Activated CD4-positive, alpha-beta T cell treated with anti-CD3 and anti-CD28 coated beads, Interleukin-2, amount 10 ng/mL, durations not matched to agents 24 days and 14 days (primary cell): ENCODE measurements at regions not wholly inside any gene's neighbourhood (a gene's known extent, or its start where the extent isn't known, plus 50 kb on each side); places are given as distances from the start of the nearest gene placed in this dataset.
"Not testable (repeated sequence)": the region's sequence is repeated elsewhere in the genome, so short reads cannot be mapped to it uniquely, and the experiment has no call there.

Experiments
- DNase-seq: peaks from one replicate; pipeline ENCODE4 v3.0.0; 2022
- H3K27ac Mint-ChIP-seq: one replicate; pipeline ENCODE4 v1.8.0; 2022; ENCODE audit warnings: mild to moderate bottlenecking, mixed read lengths
- H3K27me3 Mint-ChIP-seq: one replicate; pipeline ENCODE4 v1.8.0; 2022; ENCODE audit warnings: mixed read lengths
- H3K36me3 Mint-ChIP-seq: one replicate; pipeline ENCODE4 v1.8.0; 2022; ENCODE audit warnings: low read depth, mild to moderate bottlenecking, mixed read lengths
- H3K4me1 Mint-ChIP-seq: one replicate; pipeline ENCODE4 v1.8.0; 2021; ENCODE audit warnings: mixed read lengths
- H3K4me3 Mint-ChIP-seq: one replicate; pipeline ENCODE4 v1.8.0; 2022; ENCODE audit warnings: mild to moderate bottlenecking, moderate library complexity, mixed read lengths
- H3K9me3 Mint-ChIP-seq: one replicate; pipeline ENCODE4 v1.8.0; 2021; ENCODE audit warnings: mixed read lengths
- intact Hi-C: fragments of 100-400 bp; cut with micrococcal nuclease; formaldehyde crosslinking; loops from one replicate; pipeline ENCODE4 v1.15.1; 2023

DNA sequence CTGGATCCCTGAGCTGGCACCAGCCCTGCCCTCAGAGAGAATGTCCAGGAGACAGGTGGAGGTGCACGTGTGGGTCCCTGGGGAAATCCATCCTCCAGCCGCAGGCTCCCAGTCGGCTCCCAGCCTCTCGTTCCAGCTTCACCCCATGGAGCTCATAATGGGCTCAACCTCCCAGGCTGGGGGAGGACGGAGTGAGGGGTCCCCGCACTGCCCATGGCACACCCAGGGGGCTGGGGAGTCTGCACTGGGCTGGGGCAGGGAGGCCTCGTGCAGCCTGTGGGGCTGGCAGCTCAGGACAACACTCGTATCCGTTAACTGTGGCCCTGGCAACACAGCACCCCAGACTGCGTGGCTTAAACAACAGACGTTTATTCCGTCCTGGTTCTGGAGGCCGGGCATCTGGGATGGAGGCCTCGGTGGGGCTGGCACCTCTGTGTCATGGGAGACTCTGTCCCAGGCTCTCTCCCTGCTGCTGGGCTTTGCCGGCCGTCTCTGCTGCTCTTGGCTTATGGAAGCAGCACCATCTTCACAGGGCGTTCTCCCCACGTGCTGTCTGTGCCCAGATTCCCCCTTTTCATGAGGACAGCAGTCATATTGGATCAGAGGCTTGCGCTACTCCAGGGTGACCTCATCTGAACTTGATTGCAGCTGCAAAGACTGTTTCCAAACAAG lies 223.6 kb downstream of the TMEM121 start:
- DNase-seq, H3K4me1 Mint-ChIP-seq, H3K36me3 Mint-ChIP-seq, H3K27me3 Mint-ChIP-seq, H3K27ac Mint-ChIP-seq, H3K9me3 Mint-ChIP-seq, H3K4me3 Mint-ChIP-seq, intact Hi-C loops: not testable (repeated sequence)

DNA sequence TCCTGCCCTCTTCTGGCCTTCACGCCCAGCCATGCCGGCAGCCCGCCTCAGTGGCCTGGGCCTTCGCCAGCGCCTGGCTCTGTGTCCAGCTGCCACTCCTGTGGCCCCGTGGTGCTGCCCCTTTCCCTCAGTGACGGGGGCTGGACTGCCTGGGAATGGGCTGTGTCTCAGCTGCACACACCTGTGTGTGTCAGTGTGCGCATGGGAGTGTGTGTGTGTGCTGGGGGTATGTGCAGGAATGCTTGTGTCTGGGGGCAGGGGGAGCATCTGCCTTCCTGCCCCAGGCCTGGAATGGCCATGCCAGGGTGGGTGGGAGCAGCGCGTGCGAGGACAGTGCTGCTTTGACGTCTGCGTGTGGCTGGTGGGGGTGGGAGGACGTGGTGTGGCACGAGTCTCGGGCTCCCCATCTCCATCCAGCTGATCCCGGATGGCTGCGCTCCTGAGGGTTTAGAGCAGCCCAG lies 224.9 kb downstream of the TMEM121 start:
- H3K4me1 Mint-ChIP-seq, H3K4me3 Mint-ChIP-seq, H3K27ac Mint-ChIP-seq, H3K9me3 Mint-ChIP-seq, DNase-seq, H3K36me3 Mint-ChIP-seq, H3K27me3 Mint-ChIP-seq, intact Hi-C loops: not testable (repeated sequence)

DNA sequence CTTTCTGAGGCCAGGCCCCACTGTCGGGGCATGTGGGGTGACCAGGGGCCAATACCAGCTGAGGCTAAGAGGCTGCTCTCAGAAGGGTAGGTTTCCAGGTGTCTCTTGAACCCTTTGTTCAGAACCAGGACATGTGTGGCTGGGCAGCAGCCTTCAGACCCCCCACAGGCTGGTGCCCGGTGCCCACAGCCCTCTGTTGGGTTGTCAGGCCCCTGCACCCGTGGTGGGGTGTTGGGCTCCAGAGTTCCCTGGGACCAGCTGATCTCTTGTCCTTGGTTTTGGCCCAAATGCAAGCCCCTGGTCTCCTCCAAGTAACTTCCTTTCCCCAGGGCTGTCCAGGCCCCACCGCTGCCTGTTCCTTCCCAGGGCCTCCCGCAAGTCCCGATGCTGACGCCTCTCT lies 226.0 kb downstream of the TMEM121 start:
- DNase-seq, H3K27ac Mint-ChIP-seq, H3K4me3 Mint-ChIP-seq, H3K4me1 Mint-ChIP-seq, H3K9me3 Mint-ChIP-seq, intact Hi-C loops, H3K36me3 Mint-ChIP-seq, H3K27me3 Mint-ChIP-seq: not testable (repeated sequence)

- H3K9me3 Mint-ChIP-seq = no peaks in the 10 kb centered on the region
- intact Hi-C loops = loop anchor here (2.0 kb wide), 1 partner anchor 144 kb away; no protein-coding TSS in a partner anchor
- no peaks in the 10 kb centered on the region for H3K4me1 Mint-ChIP-seq
- H3K36me3 Mint-ChIP-seq = no peaks in the 10 kb centered on the region
- H3K4me3 Mint-ChIP-seq = no peak overlapping the region
- peaks cover 1% of the 10 kb centered on the region for H3K27me3 Mint-ChIP-seq
- no peak for DNase-seq
- no peak overlapping the region for H3K27ac Mint-ChIP-seq
Measured at GRCh38 chr14:105760691-105761344, 234.4 kb downstream of the TMEM121 start.

DNA sequence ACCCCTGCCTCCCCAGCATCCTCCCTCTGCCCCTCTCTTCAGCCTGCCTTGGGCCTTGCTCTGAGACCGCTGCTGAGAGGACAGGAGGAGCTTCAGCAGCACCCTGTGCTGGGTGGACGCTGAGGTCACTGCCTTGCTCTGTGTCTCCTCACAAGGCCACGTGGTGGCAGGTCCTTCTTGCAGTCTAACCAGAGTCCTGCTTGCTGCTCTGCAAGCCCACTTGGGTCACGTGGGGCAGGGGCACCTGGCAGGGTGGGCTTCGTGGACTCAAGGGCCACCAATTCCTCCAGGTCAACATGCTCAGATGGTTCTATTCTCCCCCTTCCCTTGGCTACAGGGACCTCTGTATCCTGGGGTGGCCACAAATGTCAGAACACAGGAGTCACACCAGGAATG lies 235.0 kb downstream of the TMEM121 start:
- not testable (repeated sequence) for H3K4me3 Mint-ChIP-seq, DNase-seq, H3K27ac Mint-ChIP-seq, H3K36me3 Mint-ChIP-seq, H3K4me1 Mint-ChIP-seq, H3K9me3 Mint-ChIP-seq, H3K27me3 Mint-ChIP-seq
- intact Hi-C loops = loop anchor here (2.0 kb wide), 1 partner anchor 145 kb away; no protein-coding TSS in a partner anchor

- Mint-ChIP-seq H3K4me1 (no peaks in the 10 kb centered on the region), H3K36me3 (no peaks in the 10 kb centered on the region), H3K27ac (no peak overlapping the region), H3K27me3 (peaks cover 1% of the 10 kb centered on the region), H3K9me3 (no peaks in the 10 kb centered on the region), H3K4me3 (no peak overlapping the region)
- intact Hi-C loops = loop anchor here (2.0 kb wide), 1 partner anchor 145 kb away; no protein-coding TSS in a partner anchor
- no peak for DNase-seq
Measured at GRCh38 chr14:105761842-105762241, 235.5 kb downstream of the TMEM121 start.

DNA sequence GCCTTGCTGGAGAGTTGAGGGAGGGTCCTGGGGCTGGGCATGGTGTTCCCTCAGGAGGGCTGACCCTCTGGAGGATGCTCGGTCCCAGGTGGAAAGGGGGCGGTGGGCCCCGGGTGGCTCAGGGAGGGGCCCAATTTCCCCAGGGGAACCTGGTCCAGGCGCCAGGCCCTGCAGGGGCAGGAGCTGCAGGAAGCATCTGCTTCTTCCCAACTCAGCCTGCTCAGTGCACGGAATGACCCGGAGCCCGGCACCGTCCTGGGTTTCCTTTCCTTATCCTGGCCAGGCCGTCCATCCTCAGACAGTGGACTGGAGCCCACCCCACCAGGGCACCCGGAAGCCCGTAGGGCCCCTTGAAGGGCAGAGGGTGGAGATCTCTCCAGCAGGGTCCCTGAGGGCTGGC lies 235.9 kb downstream of the TMEM121 start:
- H3K4me3 Mint-ChIP-seq, H3K27ac Mint-ChIP-seq, H3K27me3 Mint-ChIP-seq, H3K4me1 Mint-ChIP-seq, DNase-seq, H3K36me3 Mint-ChIP-seq, H3K9me3 Mint-ChIP-seq, intact Hi-C loops: not testable (repeated sequence)

DNA sequence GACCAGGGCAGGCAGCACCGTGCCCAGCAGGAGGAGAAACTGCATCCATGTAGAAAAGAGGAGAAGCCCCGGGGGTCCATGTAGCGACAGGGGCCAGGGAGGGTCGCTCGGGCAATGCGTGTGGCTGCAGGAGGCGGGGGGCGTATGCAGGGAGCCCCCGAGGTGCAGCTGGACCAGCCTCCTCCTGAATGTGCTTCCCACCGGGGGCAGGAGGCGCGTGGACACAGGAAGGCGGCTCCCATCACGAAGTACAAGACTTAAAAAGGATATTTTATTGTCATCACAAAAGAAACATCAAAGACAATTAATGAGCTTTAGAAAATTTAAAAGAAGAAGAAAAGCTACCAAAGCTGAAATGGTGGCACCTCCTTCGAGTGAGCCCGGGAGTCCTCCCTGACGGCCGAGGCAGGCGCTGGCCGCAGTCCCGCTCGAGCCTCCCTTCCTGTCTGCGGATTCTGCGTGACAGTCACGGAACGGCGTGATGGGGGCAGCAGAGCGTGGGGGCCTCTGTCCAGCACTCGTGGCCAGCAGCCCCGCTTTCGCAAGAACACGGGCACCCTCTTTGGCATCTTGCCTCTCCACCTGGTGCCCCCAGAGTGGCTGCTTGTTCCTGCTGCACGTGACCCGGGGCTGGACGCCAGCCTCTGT lies 238.0 kb downstream of the TMEM121 start:
- DNase-seq, intact Hi-C loops, H3K4me1 Mint-ChIP-seq, H3K9me3 Mint-ChIP-seq, H3K27ac Mint-ChIP-seq, H3K4me3 Mint-ChIP-seq, H3K36me3 Mint-ChIP-seq, H3K27me3 Mint-ChIP-seq: not testable (repeated sequence)

DNA sequence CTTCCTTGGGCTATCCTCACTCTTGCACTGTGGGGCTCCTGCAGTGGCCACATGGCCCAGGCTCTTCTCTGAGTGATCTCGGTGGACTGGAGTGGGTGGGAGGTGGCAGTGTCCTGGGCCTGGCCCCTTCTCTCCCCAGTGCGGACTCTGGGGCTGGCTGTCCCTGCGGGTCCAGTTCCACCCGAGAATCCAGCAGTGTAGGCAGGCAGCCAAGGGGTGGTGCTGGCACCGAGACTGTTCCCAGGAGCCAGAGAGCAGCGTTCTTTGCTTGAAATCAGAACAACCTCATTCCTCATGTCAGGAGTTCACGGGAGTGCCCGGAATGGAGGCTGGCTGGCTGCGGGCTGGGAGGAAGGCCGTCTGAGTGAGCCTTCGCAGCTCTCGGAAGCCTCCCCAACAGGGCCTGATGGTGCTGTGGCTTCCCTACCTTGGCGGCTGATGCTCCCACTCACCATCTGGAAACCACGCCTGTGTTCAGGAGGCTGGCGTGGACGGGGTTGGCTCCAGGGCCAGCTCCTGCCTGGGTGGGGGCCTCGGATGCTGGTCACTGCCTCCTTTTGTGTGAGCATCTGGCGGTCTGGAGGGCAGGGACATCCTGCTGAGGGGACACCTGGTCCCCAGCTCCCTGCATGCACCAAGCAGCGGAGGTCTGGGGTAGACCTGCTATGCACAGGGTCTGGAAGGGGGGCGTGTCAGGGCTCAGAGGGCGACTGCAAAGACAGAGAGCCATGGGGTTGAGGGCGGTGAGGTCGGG lies 238.9 kb downstream of the TMEM121 start:
- H3K4me1 Mint-ChIP-seq, H3K9me3 Mint-ChIP-seq, intact Hi-C loops, H3K4me3 Mint-ChIP-seq, H3K27me3 Mint-ChIP-seq, H3K36me3 Mint-ChIP-seq, DNase-seq, H3K27ac Mint-ChIP-seq: not testable (repeated sequence)

GRCh38 chr14:105765893-105766614 lies 239.7 kb downstream of the TMEM121 start:
- Mint-ChIP-seq H3K27me3 (no peaks in the 10 kb centered on the region), H3K4me3 (no peak overlapping the region)
- intact Hi-C loops = no loop called here

DNA sequence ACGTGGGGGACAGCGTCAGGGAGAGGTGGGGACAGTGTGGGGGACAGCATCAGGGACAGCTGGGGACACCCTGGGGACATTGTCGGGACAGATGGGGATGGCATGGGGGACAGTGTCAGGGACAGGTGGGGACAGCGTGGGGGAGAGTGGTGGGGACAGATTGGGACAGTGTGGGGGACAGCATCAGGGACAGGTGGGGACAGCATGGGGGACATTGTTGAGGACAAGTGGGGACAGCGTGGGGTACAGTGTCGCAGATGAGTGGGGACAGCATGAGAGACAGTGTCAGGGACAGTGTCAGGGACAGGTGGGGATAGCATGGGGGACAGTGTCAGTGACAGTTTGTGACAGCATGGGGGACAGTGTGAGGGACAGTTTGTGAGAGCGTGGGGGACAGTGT lies 240.9 kb downstream of the TMEM121 start:
- Mint-ChIP-seq H3K4me1 (no peaks in the 10 kb centered on the region), H3K9me3 (no peaks in the 10 kb centered on the region), H3K4me3 (no peak overlapping the region), H3K27ac (no peak overlapping the region), H3K36me3 (no peaks in the 10 kb centered on the region), H3K27me3 (no peaks in the 10 kb centered on the region)
- intact Hi-C loops = no loop called here
- DNase-seq = no peak

More at GRCh38 chr14:105765893-105766614, 239.7 kb downstream of the TMEM121 start:
- no peak for DNase-seq
- no peaks in the 10 kb centered on the region for H3K36me3 Mint-ChIP-seq
- no peak overlapping the region for H3K27ac Mint-ChIP-seq
- no peaks in the 10 kb centered on the region for H3K4me1 Mint-ChIP-seq
- H3K9me3 Mint-ChIP-seq = no peaks in the 10 kb centered on the region

DNA sequence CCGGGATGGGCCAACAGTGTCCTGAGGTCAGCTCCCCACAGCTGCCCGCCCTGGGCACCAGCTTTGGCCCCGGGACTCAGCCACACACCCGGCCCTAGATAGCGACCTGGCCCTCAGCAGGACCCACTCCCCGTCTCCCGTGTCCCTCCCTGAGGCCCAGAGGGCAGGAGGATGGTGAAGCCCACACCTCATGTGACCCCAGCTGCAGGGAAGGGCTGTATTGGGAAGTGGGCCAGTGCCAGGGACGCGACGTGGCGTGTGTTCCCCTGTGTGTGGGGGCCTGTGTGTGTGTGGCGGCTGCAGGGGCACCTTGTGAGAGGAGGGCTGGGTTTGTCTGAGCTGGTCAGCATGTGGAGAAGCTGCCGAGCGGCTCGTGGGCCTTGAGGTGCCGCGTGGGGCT lies 241.7 kb downstream of the TMEM121 start:
- H3K27ac Mint-ChIP-seq, H3K9me3 Mint-ChIP-seq, H3K27me3 Mint-ChIP-seq, H3K4me3 Mint-ChIP-seq, intact Hi-C loops, H3K36me3 Mint-ChIP-seq, DNase-seq, H3K4me1 Mint-ChIP-seq: not testable (repeated sequence)

DNA sequence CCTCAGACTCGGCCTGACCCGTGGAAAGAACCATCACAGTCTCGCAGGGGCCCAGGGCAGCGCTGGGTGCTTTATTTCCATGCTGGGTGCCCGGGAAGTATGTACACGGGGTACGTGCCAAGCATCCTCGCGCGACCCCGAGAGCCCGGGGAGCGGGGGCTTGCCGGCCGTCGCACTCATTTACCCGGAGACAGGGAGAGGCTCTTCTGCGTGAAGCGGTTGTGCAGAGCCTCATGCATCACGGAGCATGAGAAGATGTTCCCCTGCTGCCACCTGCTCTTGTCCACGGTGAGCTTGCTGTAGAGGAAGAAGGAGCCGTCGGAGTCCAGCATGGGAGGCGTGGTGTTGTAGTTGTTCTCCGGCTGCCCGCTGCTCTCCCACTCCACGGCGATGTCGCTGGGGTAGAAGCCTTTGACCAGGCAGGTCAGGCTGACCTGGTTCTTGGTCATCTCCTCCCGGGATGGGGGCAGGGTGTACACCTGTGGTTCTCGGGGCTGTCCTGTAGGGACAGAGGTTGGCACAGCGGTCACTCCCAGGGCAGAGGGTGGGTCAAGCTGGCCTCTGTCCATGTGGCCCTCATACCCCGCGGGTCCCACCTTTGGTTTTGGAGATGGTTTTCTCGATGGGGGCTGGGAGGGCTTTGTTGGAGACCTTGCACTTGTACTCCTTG lies 242.8 kb downstream of the TMEM121 start:
- H3K9me3 Mint-ChIP-seq, H3K36me3 Mint-ChIP-seq, H3K4me3 Mint-ChIP-seq, H3K27me3 Mint-ChIP-seq, H3K27ac Mint-ChIP-seq, intact Hi-C loops, H3K4me1 Mint-ChIP-seq, DNase-seq: not testable (repeated sequence)
